Activated CD4-positive, alpha-beta T cell treated with anti-CD3 and anti-CD28 coated beads for 36 hours (primary cell): ENCODE measurements at regions not wholly inside any gene's neighbourhood (a gene's known extent, or its start where the extent isn't known, plus 50 kb on each side); places are given as distances from the start of the nearest gene placed in this dataset.
A peak's percentile ranks its signal among the peaks of the same experiment; 100 is the strongest.

ENCODE experiments used
- ATAC-seq: fragments of 200-7000 bp; cut with Tn5 transposase; one replicate; pipeline ENCODE4 v1.10.0; 2021; ENCODE audit warnings: mild to moderate bottlenecking, moderate library complexity
- CTCF ChIA-PET: fragments of 350-600 bp; sonication (Branson Sonifier 250); formaldehyde crosslinking; loops from one replicate; lab custom pipeline; 2021; ENCODE audit warnings: antibody characterized with exemption; lab: Charles Lee
- POLR2A ChIA-PET: fragments of 350-600 bp; sonication (Branson Sonifier 250); formaldehyde crosslinking; loops from one replicate; lab custom pipeline; 2021; ENCODE audit warnings: antibody characterized with exemption, inconsistent platforms; lab: Charles Lee
- DNase-seq: peaks from one replicate; pipeline ENCODE4 v3.0.0-alpha.2; 2020
- H3K27ac Mint-ChIP-seq: one replicate; pipeline ENCODE4 v1.8.0; 2021; ENCODE audit warnings: mixed read lengths
- H3K27me3 Mint-ChIP-seq: one replicate; pipeline ENCODE4 v1.8.0; 2021; ENCODE audit warnings: mixed read lengths
- H3K36me3 Mint-ChIP-seq: one replicate; pipeline ENCODE4 v1.8.0; 2021; ENCODE audit warnings: low read depth, mixed read lengths
- H3K4me1 Mint-ChIP-seq: one replicate; pipeline ENCODE4 v1.8.0; 2021; ENCODE audit warnings: mixed read lengths
- H3K4me3 Mint-ChIP-seq: one replicate; pipeline ENCODE4 v1.8.0; 2021; ENCODE audit warnings: mild to moderate bottlenecking, moderate library complexity, mixed read lengths
- H3K9me3 Mint-ChIP-seq: one replicate; pipeline ENCODE4 v1.8.0; 2021; ENCODE audit warnings: low read depth, mixed read lengths
- intact Hi-C, 2 experiments: fragments of 100-400 bp; cut with DNase I in 1 of 2; cut with micrococcal nuclease in 1 of 2; formaldehyde crosslinking; loops; one replicate each; pipeline versions ENCODE4 v1.14.2 to v1.15.1; 2022 to 2024; cut with DNase I, micrococcal nuclease

DNA sequence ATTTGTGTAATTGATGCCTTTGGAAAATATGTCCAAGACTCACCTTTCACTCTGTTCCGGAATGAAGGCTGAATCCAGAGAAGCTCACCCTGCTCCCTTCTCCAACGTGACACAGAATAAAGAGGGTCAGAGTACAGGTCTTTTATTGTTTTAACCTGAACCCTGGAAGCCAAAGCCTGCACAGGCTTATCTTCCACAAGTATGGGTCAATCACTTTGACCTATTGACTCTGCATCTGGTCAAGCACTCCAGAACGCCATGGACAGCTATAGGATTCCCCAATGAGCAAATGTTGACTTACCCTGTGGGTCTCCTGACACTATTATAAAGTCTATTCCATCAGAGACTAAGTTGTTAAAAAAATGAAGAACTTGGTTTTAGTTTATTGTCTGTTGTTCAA, 158.4 kb upstream of the MYLIP start:
- intact Hi-C loops, result no loop called here
- ChIA-PET POLR2A (interaction anchor here (0.5 to 0.9 kb wide), 2 partner anchors 16 to 459 kb away, joined by 3 to 6 read pairs; no protein-coding TSS in a partner anchor), CTCF (no interaction called here)
- DNase-seq (no peak), ATAC-seq (no peak)
- H3K27me3 Mint-ChIP-seq, result peaks cover 9% of the 10 kb centered on the region
- H3K27ac Mint-ChIP-seq, result no peak overlapping the region
- H3K36me3 Mint-ChIP-seq, result peaks cover 3% of the 10 kb centered on the region
- H3K4me3 Mint-ChIP-seq, result no peak overlapping the region
- H3K9me3 Mint-ChIP-seq, result peaks cover 6% of the 10 kb centered on the region
- H3K4me1 Mint-ChIP-seq, result no peaks in the 10 kb centered on the region

DNA sequence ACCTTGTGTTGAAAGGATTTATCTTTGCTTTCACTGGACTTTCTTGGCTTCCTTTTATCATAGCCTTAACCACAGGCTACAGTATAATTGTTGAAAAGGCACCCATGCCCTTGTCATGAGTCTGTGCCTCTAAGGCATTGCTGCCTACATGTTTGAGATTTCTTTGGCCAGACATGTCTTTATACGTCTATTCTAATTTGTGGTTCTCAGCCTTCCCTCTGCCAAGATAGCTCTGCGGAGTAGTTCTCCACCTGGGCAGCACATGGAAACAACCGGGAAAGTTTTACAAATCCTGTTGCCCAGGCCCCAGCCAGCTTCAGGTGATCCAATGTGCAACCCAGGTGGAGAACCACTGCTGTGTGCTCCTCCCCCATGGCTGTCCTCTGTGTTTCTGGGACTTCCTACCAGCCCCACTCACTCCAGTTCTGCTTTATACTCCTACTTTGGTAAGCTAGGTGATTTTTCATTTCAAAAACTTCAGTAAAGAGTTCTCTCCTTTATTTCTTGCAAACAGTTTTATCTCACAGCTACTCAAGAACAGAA, 159.6 kb upstream of the MYLIP start:
- ATAC-seq (no peak), DNase-seq (no peak)
- ChIA-PET CTCF (interaction anchor here (0.6 to 0.7 kb wide), 3 partner anchors 31 to 314 kb away, joined by 3 read pairs; no protein-coding TSS in a partner anchor), POLR2A (no interaction called here)
- Mint-ChIP-seq H3K27ac (no peak overlapping the region), H3K27me3 (peaks cover 9% of the 10 kb centered on the region), H3K4me1 (no peaks in the 10 kb centered on the region), H3K4me3 (no peak overlapping the region), H3K9me3 (peaks cover 6% of the 10 kb centered on the region), H3K36me3 (peaks cover 3% of the 10 kb centered on the region)
- intact Hi-C loops, result no loop called here

DNA sequence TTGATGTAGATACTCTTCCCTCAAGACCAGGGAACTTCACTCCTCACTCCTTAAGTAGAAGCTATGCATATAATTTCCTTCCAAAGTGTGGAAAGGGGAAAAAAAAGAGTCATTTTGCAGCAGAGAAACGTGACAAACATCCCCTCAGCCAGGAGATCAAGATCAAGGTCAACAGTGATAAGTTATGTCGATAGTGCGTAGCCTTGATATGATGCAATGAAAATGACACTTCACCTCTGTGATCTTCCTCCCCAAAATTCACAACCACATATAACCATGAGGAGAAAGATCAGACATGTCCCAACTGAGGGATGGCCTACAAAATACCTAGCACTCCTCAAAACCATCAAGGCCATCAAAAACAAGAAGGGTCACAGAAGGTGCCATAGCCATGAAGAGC, 160.4 kb upstream of the MYLIP start:
- Mint-ChIP-seq H3K27ac (no peak overlapping the region), H3K4me1 (no peaks in the 10 kb centered on the region), H3K9me3 (peaks cover 2% of the 10 kb centered on the region), H3K4me3 (no peak overlapping the region), H3K36me3 (no peaks in the 10 kb centered on the region), H3K27me3 (peaks cover 7% of the 10 kb centered on the region)
- DNase-seq (no peak), ATAC-seq (no peak)
- POLR2A ChIA-PET, result no interaction called here
- CTCF ChIA-PET, result no interaction called here
- intact Hi-C loops, result no loop called here

GRCh38 chr6:15966000-15966520, 162.8 kb upstream of the MYLIP start:
- H3K27ac Mint-ChIP-seq, result no peak overlapping the region
- no peaks in the 10 kb centered on the region for H3K36me3 Mint-ChIP-seq
- intact Hi-C loops, result no loop called here
- H3K9me3 Mint-ChIP-seq, result no peaks in the 10 kb centered on the region
- POLR2A ChIA-PET, result interaction anchor here (0.6 kb wide), 1 partner anchor 526 kb away, joined by 3 read pairs; no protein-coding TSS in a partner anchor
- peaks cover 7% of the 10 kb centered on the region for H3K27me3 Mint-ChIP-seq
- no peak overlapping the region for H3K4me3 Mint-ChIP-seq
- DNase-seq (no peak), ATAC-seq (no peak)
- CTCF ChIA-PET, result interaction anchor here (1.0 kb wide), 1 partner anchor 11 kb away, joined by 3 read pairs; no protein-coding TSS in a partner anchor
- peaks cover 12% of the 10 kb centered on the region for H3K4me1 Mint-ChIP-seq

- peak; percentile 93 for ATAC-seq
Measured at GRCh38 chr6:15962449-15962764, 166.5 kb upstream of the MYLIP start.

GRCh38 chr6:15961635-15962448, 167.0 kb upstream of the MYLIP start:
- ATAC-seq (peak; percentile 18), DNase-seq (no peak)
- intact Hi-C loops, result loop anchor here in 1 of 2 experiments (2.0 kb wide), 1 partner anchor 47 kb away; no protein-coding TSS in a partner anchor
- no peak overlapping the region for H3K4me3 Mint-ChIP-seq
- no peaks in the 10 kb centered on the region for H3K27me3 Mint-ChIP-seq
- H3K36me3 Mint-ChIP-seq, result no peaks in the 10 kb centered on the region
- no peaks in the 10 kb centered on the region for H3K9me3 Mint-ChIP-seq
- H3K4me1 Mint-ChIP-seq, result peaks cover 12% of the 10 kb centered on the region
- peak overlapping the region; percentile 20 for H3K27ac Mint-ChIP-seq
- POLR2A ChIA-PET, result no interaction called here
- CTCF ChIA-PET, result interaction anchor here (0.6 to 1.1 kb wide), 3 partner anchors 221 to 1655 kb away, joined by 3 to 4 read pairs (median 3); no protein-coding TSS in a partner anchor

More at GRCh38 chr6:15962449-15962764, 166.5 kb upstream of the MYLIP start:
- no peaks in the 10 kb centered on the region for H3K27me3 Mint-ChIP-seq
- H3K36me3 Mint-ChIP-seq, result no peaks in the 10 kb centered on the region
- H3K4me3 Mint-ChIP-seq, result no peak overlapping the region
- CTCF ChIA-PET, result interaction anchor here (0.6 to 1.4 kb wide), 2 partner anchors 15 to 290 kb away, joined by 3 read pairs; no protein-coding TSS in a partner anchor
- DNase-seq, result peak; percentile 35
- peaks cover 12% of the 10 kb centered on the region for H3K4me1 Mint-ChIP-seq
- POLR2A ChIA-PET, result no interaction called here
- intact Hi-C loops, result loop anchor here in 1 of 2 experiments (2.0 kb wide), 1 partner anchor 48 kb away; no protein-coding TSS in a partner anchor
- peak overlapping the region; percentile 11 for H3K27ac Mint-ChIP-seq
- no peaks in the 10 kb centered on the region for H3K9me3 Mint-ChIP-seq

DNA sequence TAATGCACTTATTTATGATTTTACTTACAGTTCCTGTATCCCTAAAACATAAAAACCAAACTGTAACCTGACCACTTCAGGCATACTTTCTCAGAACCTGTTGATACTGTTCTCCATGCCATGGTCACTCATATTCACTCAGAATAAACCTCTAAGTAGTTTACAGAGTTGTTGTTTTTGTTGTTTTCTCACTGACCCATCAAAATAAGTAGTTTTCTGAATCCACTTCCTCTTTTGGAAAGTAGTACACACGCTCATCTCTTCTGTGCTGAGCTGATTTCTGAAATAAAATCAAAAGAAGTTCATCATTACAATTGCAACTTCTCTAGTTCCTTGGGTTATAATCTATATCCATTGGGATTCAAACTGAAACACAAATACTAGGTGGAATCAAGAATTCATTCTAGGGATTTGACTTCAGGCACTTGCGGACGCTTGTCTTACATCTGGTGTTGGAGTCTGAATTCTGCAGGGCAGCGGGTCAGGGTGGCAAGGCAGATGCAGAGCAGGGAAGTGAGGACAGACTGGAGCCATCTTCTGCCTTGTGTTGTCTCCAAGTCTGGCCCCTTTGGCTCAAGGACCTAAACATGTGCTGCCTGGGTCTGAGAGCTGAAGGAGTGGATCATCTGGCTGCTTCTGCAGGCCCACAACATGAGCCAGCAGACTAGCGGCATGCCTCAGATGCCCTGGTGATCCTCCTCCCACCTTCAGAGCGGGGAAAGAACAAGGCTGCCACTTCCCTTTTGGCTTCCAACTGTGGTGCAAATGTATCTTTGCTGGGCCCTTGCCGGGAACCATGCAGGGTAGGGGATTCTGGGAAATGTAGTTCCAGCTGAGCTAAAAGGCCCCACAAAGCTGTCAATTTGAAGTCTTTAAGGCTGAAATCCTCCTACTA, 167.9 kb upstream of the MYLIP start:
- no peak for DNase-seq
- H3K27me3 Mint-ChIP-seq, result no peaks in the 10 kb centered on the region
- intact Hi-C loops, result no loop called here
- no peaks in the 10 kb centered on the region for H3K9me3 Mint-ChIP-seq
- CTCF ChIA-PET, result interaction anchor here (0.6 to 1.1 kb wide), 4 partner anchors 69 to 1656 kb away, joined by 3 to 4 read pairs (median 3); no protein-coding TSS in a partner anchor
- POLR2A ChIA-PET, result no interaction called here
- ATAC-seq, result no peak
- H3K36me3 Mint-ChIP-seq, result no peaks in the 10 kb centered on the region
- peaks cover 17% of the 10 kb centered on the region for H3K4me1 Mint-ChIP-seq
- no peak overlapping the region for H3K27ac Mint-ChIP-seq
- no peak overlapping the region for H3K4me3 Mint-ChIP-seq

GRCh38 chr6:15957655-15958169, 171.2 kb upstream of the MYLIP start:
- intact Hi-C loops, result no loop called here
- H3K27me3 Mint-ChIP-seq, result no peaks in the 10 kb centered on the region
- POLR2A ChIA-PET, result no interaction called here
- no peak overlapping the region for H3K4me3 Mint-ChIP-seq
- H3K4me1 Mint-ChIP-seq, result peaks cover 18% of the 10 kb centered on the region
- no peak overlapping the region for H3K27ac Mint-ChIP-seq
- no peaks in the 10 kb centered on the region for H3K9me3 Mint-ChIP-seq
- DNase-seq (no peak), ATAC-seq (no peak)
- H3K36me3 Mint-ChIP-seq, result no peaks in the 10 kb centered on the region
- CTCF ChIA-PET, result no interaction called here

DNA sequence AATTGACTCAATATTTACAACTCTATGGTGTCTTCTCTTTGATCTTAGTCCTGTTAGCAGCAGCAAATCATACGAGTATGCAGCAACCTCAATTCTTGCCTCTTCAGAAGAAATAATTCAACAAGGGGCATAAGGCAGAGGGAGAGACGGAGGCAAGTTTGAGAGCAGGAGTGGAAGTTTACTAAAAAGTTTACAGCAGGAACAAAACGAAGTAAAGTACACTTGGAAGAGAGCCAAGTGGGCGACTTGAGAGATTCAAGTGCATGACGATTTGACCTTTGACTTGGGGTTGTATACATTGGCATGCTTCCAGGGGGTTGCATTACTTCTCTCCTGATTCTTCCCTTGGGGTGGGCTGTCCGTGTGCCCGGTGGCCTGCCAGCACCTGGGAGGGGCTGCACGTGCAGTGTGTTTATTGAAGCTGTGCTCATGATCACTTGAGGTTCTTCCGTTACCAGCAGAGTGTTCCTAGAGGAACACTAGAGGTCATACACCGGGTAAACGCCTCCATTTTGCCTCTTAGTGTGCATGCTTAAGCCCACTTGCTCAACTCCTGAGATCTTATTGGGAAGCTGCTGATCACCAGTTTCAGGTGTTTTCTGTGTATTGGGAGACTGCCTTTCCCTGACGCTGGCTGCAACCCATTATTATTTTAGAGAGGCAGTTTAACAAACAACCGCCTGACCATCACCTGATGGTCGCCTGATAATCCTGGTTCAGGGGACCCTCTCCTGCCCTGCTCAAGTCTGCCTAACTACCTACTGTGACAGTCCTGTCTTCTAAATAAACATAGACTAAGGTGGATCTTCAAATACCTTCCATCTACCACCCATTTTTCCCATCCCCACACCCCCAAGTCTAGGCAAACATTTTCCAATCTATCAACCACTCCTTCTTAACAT, 172.4 kb upstream of the MYLIP start:
- ChIA-PET POLR2A (no interaction called here), CTCF (no interaction called here)
- intact Hi-C loops, result no loop called here
- H3K36me3 Mint-ChIP-seq, result no peaks in the 10 kb centered on the region
- H3K4me3 Mint-ChIP-seq, result no peak overlapping the region
- no peaks in the 10 kb centered on the region for H3K27me3 Mint-ChIP-seq
- DNase-seq, result no peak
- no peak overlapping the region for H3K27ac Mint-ChIP-seq
- peaks cover 6% of the 10 kb centered on the region for H3K4me1 Mint-ChIP-seq
- ATAC-seq, result no peak
- H3K9me3 Mint-ChIP-seq, result no peaks in the 10 kb centered on the region

GRCh38 chr6:15955484-15955883, 173.4 kb upstream of the MYLIP start:
- ChIA-PET CTCF (no interaction called here), POLR2A (interaction anchor here (0.6 kb wide), 1 partner anchor 354 kb away, joined by 4 read pairs; no protein-coding TSS in a partner anchor)
- DNase-seq, result no peak
- no peak overlapping the region for H3K27ac Mint-ChIP-seq
- ATAC-seq, result no peak
- peaks cover 6% of the 10 kb centered on the region for H3K4me1 Mint-ChIP-seq
- H3K4me3 Mint-ChIP-seq, result no peak overlapping the region
- H3K9me3 Mint-ChIP-seq, result no peaks in the 10 kb centered on the region
- H3K27me3 Mint-ChIP-seq, result no peaks in the 10 kb centered on the region
- no peaks in the 10 kb centered on the region for H3K36me3 Mint-ChIP-seq
- intact Hi-C loops, result no loop called here
